Muscle of back (tissue), 3 donors: ENCODE measurements at regions not wholly inside any gene's neighbourhood (a gene's known extent, or its start where the extent isn't known, plus 50 kb on each side); places are given as distances from the start of the nearest gene placed in this dataset.

Experiments used
- DNase-seq, 3 donors: peaks; one replicate each; pipeline versions ENCODE4 v3.0.0 to v3.0.0-alpha.2; 2013

GRCh38 chr3:73706771-73707170, 82.0 kb upstream of the PDZRN3 start:
- DNase-seq = no peak

- no peak for DNase-seq
Observed at GRCh38 chr3:73705792-73706191, 81.1 kb upstream of the PDZRN3 start.

- no peak for DNase-seq
Observed at GRCh38 chr3:73699327-73699726, 74.6 kb upstream of the PDZRN3 start.

GRCh38 chr3:73697020-73697419, 72.3 kb upstream of the PDZRN3 start:
- DNase-seq = no peak

- DNase-seq = no peak
Observed at GRCh38 chr3:73695841-73696240, 71.1 kb upstream of the PDZRN3 start.

- DNase-seq = no peak
Observed at GRCh38 chr3:73694983-73695757, 70.4 kb upstream of the PDZRN3 start.

GRCh38 chr3:73687106-73688004, 62.6 kb upstream of the PDZRN3 start:
- peak; percentile 42 to 76 (median 50) for DNase-seq

GRCh38 chr3:73685061-73685460, 60.3 kb upstream of the PDZRN3 start:
- DNase-seq = no peak

GRCh38 chr3:73683706-73684105, 59.0 kb upstream of the PDZRN3 start:
- DNase-seq = no peak

- DNase-seq = no peak
Observed at GRCh38 chr3:73681610-73682009, 56.9 kb upstream of the PDZRN3 start.

- DNase-seq = no peak
Observed at GRCh38 chr3:73681198-73681597, 56.5 kb upstream of the PDZRN3 start.

- DNase-seq = no peak
Observed at GRCh38 chr3:73680391-73681095, 55.8 kb upstream of the PDZRN3 start.

- DNase-seq = no peak
Observed at GRCh38 chr3:73677336-73678024, 52.7 kb upstream of the PDZRN3 start.
